ENCODE measurements at regions not wholly inside any gene's neighbourhood (a gene's known extent, or its start where the extent isn't known, plus 50 kb on each side); places are given as distances from the start of the nearest gene placed in this dataset.

DNA sequence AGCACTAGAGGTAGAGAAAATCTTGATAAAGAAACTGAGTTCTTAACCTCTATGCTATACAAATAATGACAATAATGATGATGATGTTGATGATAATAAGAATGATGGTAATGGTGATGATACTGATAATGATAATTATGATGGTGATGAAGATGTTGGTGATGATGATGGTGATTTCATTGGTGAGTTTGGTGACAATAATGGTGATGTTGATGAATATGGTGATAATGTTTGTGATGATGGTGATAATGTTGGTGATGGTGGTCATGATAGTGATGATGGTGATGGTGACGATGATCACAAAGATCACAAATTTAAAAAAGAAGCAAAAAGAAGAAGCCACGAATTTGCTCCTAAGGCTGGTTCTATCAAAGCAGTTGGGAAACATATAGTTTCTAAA lies 519.0 kb upstream of the C16orf82 start:
- no peak for TF ChIP-seq POLR2A (IDR thresholded peaks at IDR 0.05; ENCODE audit: extremely low read depth, insufficient read length)
- TF ChIP-seq, protein P1, sequence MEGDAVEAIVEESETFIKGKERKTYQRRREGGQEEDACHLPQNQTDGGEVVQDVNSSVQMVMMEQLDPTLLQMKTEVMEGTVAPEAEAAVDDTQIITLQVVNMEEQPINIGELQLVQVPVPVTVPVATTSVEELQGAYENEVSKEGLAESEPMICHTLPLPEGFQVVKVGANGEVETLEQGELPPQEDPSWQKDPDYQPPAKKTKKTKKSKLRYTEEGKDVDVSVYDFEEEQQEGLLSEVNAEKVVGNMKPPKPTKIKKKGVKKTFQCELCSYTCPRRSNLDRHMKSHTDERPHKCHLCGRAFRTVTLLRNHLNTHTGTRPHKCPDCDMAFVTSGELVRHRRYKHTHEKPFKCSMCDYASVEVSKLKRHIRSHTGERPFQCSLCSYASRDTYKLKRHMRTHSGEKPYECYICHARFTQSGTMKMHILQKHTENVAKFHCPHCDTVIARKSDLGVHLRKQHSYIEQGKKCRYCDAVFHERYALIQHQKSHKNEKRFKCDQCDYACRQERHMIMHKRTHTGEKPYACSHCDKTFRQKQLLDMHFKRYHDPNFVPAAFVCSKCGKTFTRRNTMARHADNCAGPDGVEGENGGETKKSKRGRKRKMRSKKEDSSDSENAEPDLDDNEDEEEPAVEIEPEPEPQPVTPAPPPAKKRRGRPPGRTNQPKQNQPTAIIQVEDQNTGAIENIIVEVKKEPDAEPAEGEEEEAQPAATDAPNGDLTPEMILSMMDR (IDR thresholded peaks at IDR 0.05; ENCODE audit: low read depth, low read length) = no peak
